GM21381 (cell line): ENCODE measurements at regions not wholly inside any gene's neighbourhood (a gene's known extent, or its start where the extent isn't known, plus 50 kb on each side); places are given as distances from the start of the nearest gene placed in this dataset.

Experiments used
- ATAC-seq: cut with Tn5 transposase; IDR thresholded peaks from one replicate; pipeline ENCODE4 v1.9.1; 2021; ENCODE audit warnings: mild to moderate bottlenecking, moderate library complexity; ENCODE audit not compliant: unreplicated experiment

GRCh38 chr12:66045506-66045905 is 85.0 kb downstream of the LLPH start:
- no peak for ATAC-seq

- ATAC-seq = no peak
Observed at GRCh38 chr12:66044731-66045130, 85.8 kb downstream of the LLPH start.

- ATAC-seq = no peak
Observed at GRCh38 chr12:66043035-66043434, 87.5 kb downstream of the LLPH start.

GRCh38 chr12:66041651-66042363 is 88.7 kb downstream of the LLPH start:
- ATAC-seq = no peak

GRCh38 chr12:66036317-66036716 is 94.2 kb downstream of the LLPH start:
- ATAC-seq = no peak

- no peak for ATAC-seq
Observed at GRCh38 chr12:66035288-66035966, 95.1 kb downstream of the LLPH start.

- ATAC-seq = no peak
Observed at GRCh38 chr12:66033151-66033550, 97.4 kb downstream of the LLPH start.

GRCh38 chr12:66032739-66033138 is 97.8 kb downstream of the LLPH start:
- ATAC-seq = no peak

- ATAC-seq = no peak
Observed at GRCh38 chr12:66030217-66030781, 100.3 kb downstream of the LLPH start.

GRCh38 chr12:66028390-66028789 is 102.2 kb downstream of the LLPH start:
- no peak for ATAC-seq

GRCh38 chr12:66025477-66025876 is 105.1 kb downstream of the LLPH start:
- ATAC-seq = no peak

GRCh38 chr12:66024949-66025348 is 105.6 kb downstream of the LLPH start:
- no peak for ATAC-seq

- no peak for ATAC-seq
Observed at GRCh38 chr12:66020481-66020880, 110.1 kb downstream of the LLPH start.

- ATAC-seq = no peak
Observed at GRCh38 chr12:66017736-66018135, 112.8 kb downstream of the LLPH start.
